ENCODE measurements at regions not wholly inside any gene's neighbourhood (a gene's known extent, or its start where the extent isn't known, plus 50 kb on each side); places are given as distances from the start of the nearest gene placed in this dataset.

DNA sequence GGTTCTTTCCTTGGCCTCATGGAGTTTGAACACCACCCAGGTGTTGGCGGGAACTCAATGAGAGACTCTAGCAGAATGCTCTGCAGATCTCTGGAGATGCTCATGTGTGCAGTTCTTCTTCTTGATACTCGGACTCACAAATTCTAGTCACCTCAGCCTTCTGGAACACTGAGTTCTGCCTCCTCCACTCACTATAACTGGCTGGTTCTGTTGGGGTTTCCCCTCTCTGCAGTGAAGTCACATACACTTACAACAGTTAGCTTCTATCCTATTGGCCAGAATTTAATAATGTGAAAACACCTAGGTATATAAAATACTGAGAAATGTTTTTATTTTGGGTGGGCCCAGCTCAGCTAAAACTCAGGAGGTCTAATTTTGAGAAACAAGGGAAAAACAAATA is 109.6 kb upstream of the HIVEP1 start:
- H3K36me3 ChIP-seq (ENCODE audit: control insufficient read depth, insufficient read depth, low read length): no peaks in the 10 kb centered on the region
- ChIA-PET POLR2A (no interaction called here), CTCF (no interaction called here)
- no peaks in the 10 kb centered on the region for H3K27me3 ChIP-seq (ENCODE audit: control insufficient read depth, insufficient read depth, low read length)
- no peak overlapping the region for H3K4me3 ChIP-seq (ENCODE audit: low read depth, low read length)
- TF ChIP-seq, protein P1, sequence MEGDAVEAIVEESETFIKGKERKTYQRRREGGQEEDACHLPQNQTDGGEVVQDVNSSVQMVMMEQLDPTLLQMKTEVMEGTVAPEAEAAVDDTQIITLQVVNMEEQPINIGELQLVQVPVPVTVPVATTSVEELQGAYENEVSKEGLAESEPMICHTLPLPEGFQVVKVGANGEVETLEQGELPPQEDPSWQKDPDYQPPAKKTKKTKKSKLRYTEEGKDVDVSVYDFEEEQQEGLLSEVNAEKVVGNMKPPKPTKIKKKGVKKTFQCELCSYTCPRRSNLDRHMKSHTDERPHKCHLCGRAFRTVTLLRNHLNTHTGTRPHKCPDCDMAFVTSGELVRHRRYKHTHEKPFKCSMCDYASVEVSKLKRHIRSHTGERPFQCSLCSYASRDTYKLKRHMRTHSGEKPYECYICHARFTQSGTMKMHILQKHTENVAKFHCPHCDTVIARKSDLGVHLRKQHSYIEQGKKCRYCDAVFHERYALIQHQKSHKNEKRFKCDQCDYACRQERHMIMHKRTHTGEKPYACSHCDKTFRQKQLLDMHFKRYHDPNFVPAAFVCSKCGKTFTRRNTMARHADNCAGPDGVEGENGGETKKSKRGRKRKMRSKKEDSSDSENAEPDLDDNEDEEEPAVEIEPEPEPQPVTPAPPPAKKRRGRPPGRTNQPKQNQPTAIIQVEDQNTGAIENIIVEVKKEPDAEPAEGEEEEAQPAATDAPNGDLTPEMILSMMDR (IDR thresholded peaks at IDR 0.05; ENCODE audit: insufficient read depth, low read depth, low read length): no peak
- DNase-seq (ENCODE audit: low read depth): no peak

DNA sequence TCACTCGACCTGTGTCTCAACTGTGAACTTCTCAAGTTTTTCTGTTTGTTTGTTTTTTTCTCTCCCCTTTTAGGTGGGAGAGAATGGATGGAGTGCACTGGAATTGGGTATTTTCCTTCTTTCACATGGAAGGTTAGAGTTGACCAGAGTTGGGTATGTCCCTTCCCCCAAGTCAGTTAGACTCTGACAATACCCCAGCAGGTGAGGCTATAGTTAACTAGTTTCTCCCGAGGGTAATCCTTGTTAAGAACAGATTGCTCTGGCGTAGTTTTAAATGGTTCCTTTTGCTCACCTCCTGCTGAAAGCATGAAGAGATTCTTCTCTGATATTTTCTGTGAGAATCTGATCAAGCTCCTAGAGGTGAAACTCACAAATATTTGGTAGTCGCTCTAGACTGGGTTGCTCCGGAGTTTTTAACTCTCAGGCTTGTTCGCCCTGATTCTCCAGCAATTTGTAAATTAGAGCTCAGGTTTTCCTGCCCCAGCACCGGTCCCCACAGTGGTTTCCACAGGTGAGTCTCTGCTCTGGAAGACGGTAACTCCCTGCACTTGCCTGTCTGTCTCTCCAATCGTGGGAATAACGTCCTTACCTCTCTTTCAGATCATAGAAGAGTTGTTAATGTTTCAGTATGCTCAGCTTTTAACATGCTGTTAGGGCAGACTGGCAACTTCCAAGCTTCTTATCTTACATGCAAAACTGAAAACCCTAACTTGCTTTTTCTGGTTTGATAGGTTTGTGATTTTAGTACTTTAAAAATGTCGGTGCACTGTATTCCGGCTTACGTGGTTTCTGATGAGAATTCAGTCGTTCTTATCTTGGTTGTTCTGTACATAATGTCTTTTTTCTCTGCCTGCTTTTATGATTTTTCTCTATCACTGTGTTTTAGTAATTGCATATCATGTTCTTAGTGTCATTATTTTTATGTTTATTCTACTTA is 111.2 kb upstream of the HIVEP1 start:
- H3K36me3 ChIP-seq (ENCODE audit: control insufficient read depth, insufficient read depth, low read length): no peaks in the 10 kb centered on the region
- CTCF ChIA-PET: interaction anchor here (0.7 kb wide), 1 partner anchor 1147 kb away, joined by 3 read pairs; no protein-coding TSS in a partner anchor
- DNase-seq (ENCODE audit: low read depth): no peak
- TF ChIP-seq, protein P1 (IDR thresholded peaks at IDR 0.05; ENCODE audit: insufficient read depth, low read depth, low read length): no peak
- H3K4me3 ChIP-seq (ENCODE audit: low read depth, low read length): no peak overlapping the region
- POLR2A ChIA-PET: no interaction called here
- H3K27me3 ChIP-seq (ENCODE audit: control insufficient read depth, insufficient read depth, low read length): no peaks in the 10 kb centered on the region

DNA sequence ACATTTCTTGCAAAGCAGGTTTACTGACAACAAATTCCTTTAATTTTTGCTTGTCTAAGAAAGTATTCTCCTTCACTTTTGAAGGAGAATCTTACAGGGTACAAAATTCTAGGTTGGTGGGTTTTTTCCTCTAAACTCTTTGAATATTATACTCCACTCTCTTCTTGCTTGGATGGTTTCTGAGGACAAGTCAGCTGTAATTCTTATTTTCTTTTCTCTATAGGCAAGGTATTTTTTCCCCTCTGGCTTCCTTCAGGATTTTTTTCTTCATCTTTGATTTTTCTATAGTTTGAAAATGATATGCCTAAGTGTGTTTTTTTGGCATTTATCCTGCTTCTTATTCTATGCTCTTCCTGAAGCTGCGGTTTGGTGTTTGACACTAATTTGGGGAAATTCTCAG is 112.5 kb upstream of the HIVEP1 start:
- TF ChIP-seq, protein P1 (IDR thresholded peaks at IDR 0.05; ENCODE audit: insufficient read depth, low read depth, low read length): no peak
- Histone ChIP-seq H3K4me3 (ENCODE audit: low read depth, low read length) (no peak overlapping the region), H3K36me3 (ENCODE audit: control insufficient read depth, insufficient read depth, low read length) (no peaks in the 10 kb centered on the region), H3K27me3 (ENCODE audit: control insufficient read depth, insufficient read depth, low read length) (no peaks in the 10 kb centered on the region)
- ChIA-PET POLR2A (no interaction called here), CTCF (no interaction called here)
- no peak for DNase-seq (ENCODE audit: low read depth)

DNA sequence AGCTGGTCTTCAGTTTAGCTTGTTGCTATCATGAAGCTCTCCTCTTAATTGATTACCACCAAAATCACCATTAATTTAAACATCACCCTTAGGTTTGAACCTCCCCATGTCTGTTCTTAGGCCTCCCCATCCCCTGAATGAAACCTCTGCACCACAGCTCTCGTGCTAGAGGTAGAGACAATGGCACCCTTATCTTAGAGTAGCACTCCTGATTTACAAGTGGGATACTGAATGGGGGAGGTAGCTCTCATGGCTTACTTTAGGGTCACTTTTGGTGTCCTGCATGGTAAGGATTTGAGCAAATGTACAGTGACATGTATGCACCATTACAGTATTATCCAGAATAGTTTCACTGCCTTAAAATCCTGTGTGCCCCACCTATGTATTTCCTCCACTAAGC is 115.6 kb upstream of the ADTRP start:
- CTCF ChIA-PET: interaction anchor here (0.6 kb wide), 1 partner anchor 60 kb away, joined by 3 read pairs; no protein-coding TSS in a partner anchor
- POLR2A ChIA-PET: no interaction called here
- no peak overlapping the region for H3K4me3 ChIP-seq (ENCODE audit: low read depth, low read length)
- TF ChIP-seq, protein P1 (IDR thresholded peaks at IDR 0.05; ENCODE audit: insufficient read depth, low read depth, low read length): no peak
- H3K36me3 ChIP-seq (ENCODE audit: control insufficient read depth, insufficient read depth, low read length): no peaks in the 10 kb centered on the region
- DNase-seq (ENCODE audit: low read depth): no peak
- H3K27me3 ChIP-seq (ENCODE audit: control insufficient read depth, insufficient read depth, low read length): no peaks in the 10 kb centered on the region

DNA sequence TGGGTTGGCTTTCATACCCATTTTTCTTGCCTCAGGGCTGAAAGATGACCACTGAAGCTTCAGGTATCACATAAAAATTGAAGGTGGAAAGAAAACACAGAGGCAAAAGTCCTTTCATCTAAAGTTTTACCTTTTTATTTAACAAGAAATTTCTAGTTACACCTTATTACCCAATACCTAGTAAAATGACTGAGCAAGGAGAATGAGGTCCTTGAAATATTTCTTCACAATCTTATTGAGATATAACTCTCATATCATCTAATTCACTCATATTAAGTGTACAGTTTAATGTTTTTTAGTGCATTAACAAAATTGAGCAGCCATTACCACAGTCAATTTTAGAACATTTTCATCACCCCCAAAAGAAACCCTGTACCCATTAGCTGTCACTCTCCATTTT is 112.9 kb upstream of the ADTRP start:
- H3K36me3 ChIP-seq (ENCODE audit: control insufficient read depth, insufficient read depth, low read length): no peaks in the 10 kb centered on the region
- DNase-seq (ENCODE audit: low read depth): no peak
- POLR2A ChIA-PET: no interaction called here
- TF ChIP-seq, protein P1 (IDR thresholded peaks at IDR 0.05; ENCODE audit: insufficient read depth, low read depth, low read length): no peak
- CTCF ChIA-PET: no interaction called here
- no peaks in the 10 kb centered on the region for H3K27me3 ChIP-seq (ENCODE audit: control insufficient read depth, insufficient read depth, low read length)
- H3K4me3 ChIP-seq (ENCODE audit: low read depth, low read length): no peak overlapping the region

Data from BJ (cell line).